ENCODE measurements at regions not wholly inside any gene's neighbourhood (a gene's known extent, or its start where the extent isn't known, plus 50 kb on each side); places are given as distances from the start of the nearest gene placed in this dataset.
A peak's percentile ranks its signal among the peaks of the same experiment; 100 is the strongest.
"Not testable (repeated sequence)": the region's sequence is repeated elsewhere in the genome, so short reads cannot be mapped to it uniquely, and the experiment has no call there.

DNA sequence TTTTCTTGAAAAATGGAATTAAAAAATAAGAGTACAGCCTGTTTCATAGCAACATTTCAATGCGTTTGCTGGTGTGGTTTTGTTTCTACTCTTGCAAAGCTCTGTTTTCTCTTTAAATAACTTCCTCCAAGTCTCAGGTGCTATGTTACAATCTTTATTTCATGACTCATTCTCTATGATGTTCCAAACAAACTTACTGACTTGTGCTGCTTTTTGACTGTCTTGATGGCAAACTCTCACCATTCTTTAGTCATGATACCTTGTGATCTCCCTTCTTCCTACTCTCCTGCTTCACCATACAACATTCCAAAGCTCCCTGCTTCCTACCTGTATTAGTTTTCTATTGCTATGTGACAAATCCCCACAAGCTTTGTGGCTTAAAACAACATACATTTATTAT, 166.1 kb downstream of the C11orf91 start:
- intact Hi-C loops (cut with DNase I): no loop called here
- no peak for DNase-seq (ENCODE audit: low spot score)

DNA sequence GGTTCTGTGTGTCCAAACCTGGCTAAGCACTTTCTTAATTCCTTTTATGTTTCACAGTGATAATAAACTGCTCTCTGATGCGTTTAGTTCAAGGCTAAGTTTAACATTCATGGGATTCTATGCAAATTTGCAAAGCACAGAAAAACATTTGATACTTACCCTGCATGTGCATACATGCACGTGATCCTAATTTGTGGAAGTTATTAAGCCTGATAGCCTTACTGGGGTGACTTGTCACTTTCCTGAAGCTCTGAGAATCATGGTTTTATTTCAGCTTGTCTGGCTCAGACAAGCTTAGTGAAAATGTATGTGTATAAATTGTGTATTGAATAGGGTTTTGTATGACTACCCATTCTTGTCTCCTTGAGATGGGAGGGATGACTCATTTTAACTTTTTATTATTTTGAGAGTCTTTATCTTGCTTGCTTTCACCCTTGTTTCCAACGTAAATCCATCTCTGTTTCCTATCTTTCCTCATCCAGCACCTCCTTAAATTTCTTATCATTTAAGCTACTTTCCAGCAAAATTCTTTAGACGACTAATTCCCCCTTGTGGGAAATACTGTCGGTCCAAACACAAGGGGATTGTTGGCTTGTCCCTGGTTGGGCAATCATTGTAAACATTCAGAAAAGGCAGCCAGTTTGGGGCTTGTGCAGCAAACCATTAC, 167.1 kb downstream of the C11orf91 start:
- intact Hi-C loops (cut with DNase I): no loop called here

DNA sequence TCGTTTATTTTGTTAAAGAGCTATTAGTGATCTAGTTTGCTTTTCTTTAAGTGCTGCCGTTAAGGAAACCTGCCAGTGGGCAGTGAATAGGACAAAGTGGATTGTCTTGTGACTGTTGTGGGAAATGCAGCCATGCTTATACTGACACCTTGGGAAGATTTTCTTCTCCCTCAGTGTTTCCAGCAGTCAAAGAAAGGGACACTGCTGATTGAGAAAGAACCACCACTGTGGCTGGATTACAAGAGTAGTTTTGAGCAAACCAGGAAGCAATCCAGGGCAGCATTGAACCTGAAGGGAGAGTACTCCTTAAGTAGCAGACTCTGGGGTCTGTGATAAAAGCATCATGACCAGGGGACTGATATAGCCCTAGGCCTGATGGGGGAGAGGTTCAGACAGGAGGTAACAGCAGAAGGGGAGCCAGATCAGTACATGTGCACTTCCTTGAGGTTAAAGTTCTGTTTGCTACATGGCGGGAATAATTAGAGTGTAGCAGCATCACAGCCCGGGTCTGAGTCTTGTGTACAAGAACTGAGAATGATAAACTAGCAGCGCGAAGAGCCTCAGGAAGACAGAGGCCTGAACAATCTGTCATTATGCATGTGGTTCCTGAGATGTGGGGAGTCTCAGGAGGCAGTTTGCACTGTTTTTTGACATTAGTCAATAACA, 167.8 kb downstream of the C11orf91 start:
- intact Hi-C loops (cut with DNase I): no loop called here
- no peak for DNase-seq (ENCODE audit: low spot score)

More for the DNA sequence above, 167.1 kb downstream of the C11orf91 start:
- no peak for DNase-seq (ENCODE audit: low spot score)

DNA sequence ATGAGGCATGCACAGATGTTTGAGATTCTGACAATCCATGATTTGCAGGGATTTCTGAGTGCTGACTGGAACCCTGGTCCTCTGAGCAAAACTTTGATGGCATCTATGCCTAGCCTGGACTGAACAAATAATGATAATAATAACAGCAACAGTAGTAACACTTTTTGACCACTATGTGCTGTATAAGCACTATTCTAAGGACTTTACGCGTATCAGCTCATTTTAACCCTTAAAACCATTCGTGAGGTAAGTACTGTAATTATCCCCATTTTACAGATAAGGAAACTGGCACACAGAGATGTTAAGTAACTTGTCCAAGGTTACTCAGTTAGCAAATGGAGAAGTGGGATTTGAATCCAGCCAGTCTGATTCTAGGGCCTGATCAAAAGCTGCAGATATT, 168.4 kb downstream of the C11orf91 start:
- DNase-seq (ENCODE audit: low spot score): no peak
- intact Hi-C loops (cut with DNase I): no loop called here

GRCh38 chr11:33531743-33532181, 168.9 kb downstream of the C11orf91 start:
- DNase-seq (ENCODE audit: low spot score): no peak
- intact Hi-C loops (cut with DNase I): no loop called here

- intact Hi-C loops (cut with DNase I): no loop called here
- DNase-seq (ENCODE audit: low spot score): no peak
Observed at GRCh38 chr11:33530815-33531214, 169.8 kb downstream of the C11orf91 start.

DNA sequence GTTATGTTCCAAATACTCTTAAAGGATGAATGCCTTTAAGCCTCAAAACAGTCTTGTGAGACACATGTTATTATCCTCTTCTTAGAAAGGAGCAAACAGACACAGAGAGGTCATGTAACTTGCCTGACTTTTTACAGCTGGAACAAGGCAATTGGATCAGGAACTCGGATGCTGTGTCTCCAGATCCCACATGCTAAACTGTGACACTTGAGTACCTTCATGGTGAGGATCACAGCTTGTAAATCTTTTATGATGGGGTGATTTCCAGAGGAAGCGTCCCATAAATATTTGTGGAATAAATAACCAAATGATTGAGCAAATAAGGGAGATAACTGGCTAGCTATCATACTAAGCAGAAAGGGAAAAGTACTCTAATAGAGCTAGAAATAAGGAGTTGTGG, 171.2 kb downstream of the C11orf91 start:
- intact Hi-C loops (cut with DNase I): no loop called here
- DNase-seq (ENCODE audit: low spot score): no peak

DNA sequence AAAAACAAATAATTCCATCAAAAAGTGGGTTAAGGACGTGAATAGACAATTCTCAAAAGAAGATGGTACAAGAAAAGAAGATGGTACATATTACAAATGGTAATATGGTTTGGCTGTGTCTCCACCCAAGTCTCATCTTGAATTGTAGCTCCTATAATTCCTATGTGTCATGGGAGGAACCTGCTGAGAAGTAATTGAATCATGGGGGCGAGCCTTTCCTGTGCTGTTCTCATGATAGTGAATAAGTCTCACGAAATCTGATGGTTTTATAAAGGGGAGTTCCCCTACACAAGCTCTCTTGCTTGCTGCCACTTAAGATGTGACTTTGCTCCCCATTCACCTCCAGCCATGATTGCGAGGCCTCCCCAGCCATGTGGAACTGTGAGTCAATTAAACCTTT, 172.9 kb downstream of the C11orf91 start:
- DNase-seq (ENCODE audit: low spot score); intact Hi-C loops (cut with DNase I): not testable (repeated sequence)

DNA sequence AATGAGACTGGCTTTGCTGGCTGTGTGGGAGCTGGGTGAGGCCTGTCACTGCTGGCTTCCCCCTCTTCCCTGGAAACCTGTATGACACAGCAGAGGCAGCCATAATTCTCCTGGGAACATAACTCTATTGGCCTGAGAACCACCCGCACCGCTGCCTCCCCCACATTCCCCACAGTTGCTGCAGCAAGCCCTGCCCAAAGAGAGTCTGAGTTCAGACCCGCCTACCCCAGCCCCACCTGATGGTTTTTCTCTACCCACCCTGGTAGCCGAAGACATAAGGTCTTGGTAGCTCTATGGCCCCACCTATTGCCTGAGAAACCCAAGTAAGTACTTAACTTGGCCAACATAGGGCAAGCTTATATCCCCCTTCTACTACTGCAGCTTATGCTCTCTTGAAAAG, 174.8 kb downstream of the C11orf91 start:
- intact Hi-C loops (cut with DNase I): no loop called here
- no peak for DNase-seq (ENCODE audit: low spot score)

- intact Hi-C loops (cut with DNase I): no loop called here
- no peak for DNase-seq (ENCODE audit: low spot score)
Observed at GRCh38 chr11:33521384-33521783, 179.2 kb downstream of the C11orf91 start.

DNA sequence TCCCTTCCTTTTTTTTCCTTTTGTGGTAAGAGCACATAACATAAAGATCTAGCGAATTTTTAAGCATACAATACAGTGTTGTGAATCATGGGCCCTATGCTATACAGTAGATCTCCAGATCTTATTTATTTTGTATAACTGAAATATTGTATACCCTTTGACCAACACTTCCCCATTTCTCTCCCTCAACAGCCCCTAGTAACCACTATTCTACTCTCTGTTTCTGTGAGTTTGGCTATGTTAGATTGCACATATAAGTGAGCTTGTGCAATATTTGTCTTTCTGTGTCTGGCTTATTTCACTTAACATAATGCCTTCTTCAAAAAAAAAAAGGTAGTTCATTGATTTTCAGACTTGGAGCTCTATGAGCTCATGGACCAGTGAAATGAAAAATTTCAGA, 180.5 kb downstream of the C11orf91 start:
- no peak for DNase-seq (ENCODE audit: low spot score)
- intact Hi-C loops (cut with DNase I): no loop called here

- intact Hi-C loops (cut with DNase I): no loop called here
- peak; percentile 79 for DNase-seq (ENCODE audit: low spot score)
Observed at GRCh38 chr11:33515347-33515746, 185.3 kb downstream of the C11orf91 start.

- DNase-seq (ENCODE audit: low spot score): no peak
- intact Hi-C loops (cut with DNase I): no loop called here
Observed at GRCh38 chr11:33514079-33514925, 186.3 kb downstream of the C11orf91 start.

DNA sequence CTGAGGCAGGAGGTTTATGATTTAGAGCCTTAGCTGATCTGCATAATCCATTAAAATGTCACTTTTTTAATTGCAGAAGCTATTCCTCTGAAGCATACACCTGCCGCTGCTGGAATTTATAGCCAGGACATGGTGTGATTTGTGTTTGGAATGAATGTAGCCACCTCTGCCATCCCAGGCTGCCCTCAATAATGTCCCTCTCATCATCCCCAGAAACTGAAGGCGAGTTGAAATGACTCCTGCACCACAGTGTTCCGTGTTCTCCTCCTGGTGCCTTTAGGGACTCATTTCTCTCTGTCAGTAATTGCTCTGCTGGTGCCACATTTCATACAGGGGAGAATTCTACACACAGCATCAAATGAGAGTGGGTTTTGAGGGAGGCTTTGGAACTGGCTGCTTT, 191.0 kb downstream of the C11orf91 start:
- no peak for DNase-seq (ENCODE audit: low spot score)
- intact Hi-C loops (cut with DNase I): no loop called here

DNA sequence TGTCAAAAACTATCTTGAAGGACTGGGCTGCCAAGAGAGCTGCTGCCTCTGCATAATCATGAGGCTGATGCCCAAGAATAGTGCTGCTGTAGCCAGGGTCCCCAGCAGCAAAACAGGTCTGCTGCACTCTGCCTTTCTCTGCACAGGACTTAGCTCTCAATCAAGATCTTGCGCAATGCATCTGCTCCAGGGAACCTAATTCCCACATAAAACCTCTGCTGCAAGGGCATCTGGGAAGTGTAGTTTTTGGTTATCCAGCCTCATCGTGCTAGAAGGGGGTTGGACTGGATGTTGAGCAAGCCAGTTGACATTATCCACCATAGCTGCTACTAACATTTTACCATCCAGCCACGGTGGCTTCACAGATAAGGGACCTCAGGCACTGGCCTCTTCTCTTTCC, 192.7 kb downstream of the C11orf91 start:
- intact Hi-C loops (cut with DNase I): no loop called here

GRCh38 chr11:33507356-33507755, 193.3 kb downstream of the C11orf91 start:
- DNase-seq (ENCODE audit: low spot score): no peak
- intact Hi-C loops (cut with DNase I): no loop called here

More for the DNA sequence above, 192.7 kb downstream of the C11orf91 start:
- DNase-seq (ENCODE audit: low spot score): no peak

- no peak for DNase-seq (ENCODE audit: low spot score)
- intact Hi-C loops (cut with DNase I): no loop called here
Observed at GRCh38 chr11:33505093-33505492, 195.5 kb downstream of the C11orf91 start.

GRCh38 chr11:33500861-33501479, 199.7 kb downstream of the C11orf91 start:
- DNase-seq (ENCODE audit: low spot score): no peak
- intact Hi-C loops (cut with DNase I): no loop called here

GRCh38 chr11:33500332-33500731, 200.3 kb downstream of the C11orf91 start:
- intact Hi-C loops (cut with DNase I): no loop called here

DNA sequence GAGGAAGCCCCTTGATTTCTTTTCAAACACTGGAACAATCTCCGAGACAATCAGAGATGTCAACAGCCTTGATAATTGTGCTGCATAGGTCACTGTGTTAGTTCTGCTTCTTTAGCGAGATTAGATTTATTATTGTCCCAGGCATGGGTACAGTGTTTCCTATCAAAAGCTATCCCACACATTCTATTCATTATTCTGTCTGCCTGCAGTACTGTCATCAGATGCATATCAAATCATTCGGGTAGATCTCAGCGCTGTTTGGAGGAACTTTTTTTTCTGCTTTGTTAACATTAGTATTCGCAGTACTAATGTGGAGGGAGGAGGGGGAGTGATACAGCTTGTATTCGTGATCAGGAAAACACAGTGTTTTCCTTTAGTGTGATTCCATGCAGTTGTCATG, 208.0 kb downstream of the C11orf91 start:
- no peak for DNase-seq (ENCODE audit: low spot score)
- intact Hi-C loops (cut with DNase I): no loop called here

More at GRCh38 chr11:33500332-33500731, 200.3 kb downstream of the C11orf91 start:
- no peak for DNase-seq (ENCODE audit: low spot score)
